Esophagus mucosa (tissue), 1 donor: ENCODE measurements at regions not wholly inside any gene's neighbourhood (a gene's known extent, or its start where the extent isn't known, plus 50 kb on each side); places are given as distances from the start of the nearest gene placed in this dataset.
A peak's percentile ranks its signal among the peaks of the same experiment; 100 is the strongest.
"Not testable (repeated sequence)": the region's sequence is repeated elsewhere in the genome, so short reads cannot be mapped to it uniquely, and the experiment has no call there.

Source experiments
- ATAC-seq: fragments of 200-7000 bp; cut with Tn5 transposase; one replicate; pipeline ENCODE4 v1.9.1; 2020
- donor health status: DM: yes; HTN: yes; CAD: no.

DNA sequence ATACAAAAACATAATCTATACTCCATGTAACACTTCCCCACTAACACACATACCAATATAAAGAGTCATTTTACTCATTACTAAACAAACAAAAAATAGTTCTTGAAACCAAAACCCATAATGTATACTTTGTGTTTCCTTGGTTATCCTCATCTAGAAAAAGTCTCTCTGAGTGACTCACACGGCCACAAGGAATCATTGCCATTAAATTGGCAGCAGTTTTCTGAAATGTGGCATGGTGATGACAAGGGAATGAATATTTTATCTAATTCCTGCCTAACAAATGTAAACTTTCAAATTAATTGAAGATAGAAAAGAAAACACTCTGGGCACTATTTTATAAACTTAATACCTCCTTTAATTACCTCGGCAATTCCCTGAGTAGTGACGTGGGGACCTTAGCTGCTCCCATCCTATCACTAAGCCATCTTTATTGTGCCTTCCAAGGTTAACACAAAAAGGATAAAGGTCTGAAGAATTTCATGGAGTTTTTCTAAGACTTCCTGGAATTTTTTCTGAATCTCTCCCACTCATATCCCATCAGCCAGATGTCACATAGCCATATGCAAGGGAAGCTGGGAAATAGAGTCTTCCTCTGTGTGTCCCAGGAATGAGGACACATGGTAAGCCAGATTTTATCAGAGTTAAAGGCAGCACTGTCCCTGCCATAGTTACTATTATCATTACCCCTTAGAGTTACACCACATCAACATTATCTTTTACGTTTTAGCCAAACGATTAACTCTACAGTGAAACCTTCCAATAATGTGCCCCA, 857.2 kb upstream of the TENM4 start:
- peak; percentile 32 for ATAC-seq

DNA sequence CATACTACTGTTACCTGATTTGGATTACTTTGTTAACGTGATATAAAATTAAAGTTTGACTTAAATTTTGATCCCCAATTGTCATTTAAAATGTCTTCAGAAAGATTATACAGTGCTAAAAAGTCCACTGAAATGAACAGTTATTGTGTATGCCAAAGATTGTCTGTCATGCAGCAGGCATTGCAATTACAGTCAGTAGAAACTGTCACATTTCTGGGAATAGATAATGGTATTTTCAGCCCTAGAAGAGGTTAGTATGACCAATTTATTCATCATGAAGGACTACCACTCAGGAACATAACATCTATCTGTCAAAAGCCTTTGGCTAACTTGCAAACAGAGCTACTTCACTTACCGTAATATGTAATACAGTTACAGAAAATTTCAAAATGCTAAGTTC, 852.5 kb upstream of the TENM4 start:
- ATAC-seq, result no peak

- ATAC-seq, result no peak
Measured at GRCh38 chr11:80284946-80285785, 844.3 kb upstream of the TENM4 start.

DNA sequence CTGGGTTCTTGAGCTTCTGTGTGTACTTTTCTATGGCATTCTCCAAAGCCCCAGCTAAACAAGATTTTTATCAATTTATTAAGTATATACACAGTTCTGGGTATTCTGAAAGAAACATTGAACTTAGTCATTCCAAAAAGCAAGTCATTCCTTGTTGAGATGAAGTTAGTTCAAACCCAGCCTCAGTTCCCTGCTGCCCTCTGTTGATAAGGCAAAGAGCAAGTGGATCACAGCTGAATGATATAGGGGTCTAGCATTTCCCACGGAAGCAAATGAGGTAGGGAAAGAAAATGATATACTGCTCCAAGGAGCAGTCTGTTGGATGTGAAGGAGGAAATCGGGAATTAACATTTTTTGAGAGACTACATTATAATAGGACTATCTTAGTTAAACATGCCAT, 841.8 kb upstream of the TENM4 start:
- ATAC-seq, result no peak

- peak; percentile 94 for ATAC-seq
Measured at GRCh38 chr11:80281194-80281593, 840.4 kb upstream of the TENM4 start.

GRCh38 chr11:80280737-80281136, 839.9 kb upstream of the TENM4 start:
- peak; percentile 11 for ATAC-seq

DNA sequence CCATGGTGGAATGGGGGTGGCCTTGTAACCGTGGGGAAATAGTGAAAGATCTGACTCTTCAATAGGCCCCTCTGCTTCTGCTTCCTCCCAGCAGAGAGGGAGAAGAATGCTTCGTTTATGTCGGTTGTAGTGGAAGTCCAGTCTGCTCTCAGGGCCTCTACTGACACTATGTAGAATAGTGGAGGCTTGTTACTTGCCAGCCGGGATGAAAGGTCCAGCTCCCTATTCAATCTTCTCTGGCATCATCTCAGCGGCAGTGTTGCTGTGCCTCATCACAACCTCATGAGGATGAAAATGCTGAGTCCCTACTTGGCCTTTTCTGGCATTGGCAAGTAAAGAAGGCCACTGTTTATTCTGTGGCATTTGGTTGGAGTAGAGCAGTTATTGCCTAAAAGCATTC, 820.9 kb upstream of the TENM4 start:
- ATAC-seq, result no peak

DNA sequence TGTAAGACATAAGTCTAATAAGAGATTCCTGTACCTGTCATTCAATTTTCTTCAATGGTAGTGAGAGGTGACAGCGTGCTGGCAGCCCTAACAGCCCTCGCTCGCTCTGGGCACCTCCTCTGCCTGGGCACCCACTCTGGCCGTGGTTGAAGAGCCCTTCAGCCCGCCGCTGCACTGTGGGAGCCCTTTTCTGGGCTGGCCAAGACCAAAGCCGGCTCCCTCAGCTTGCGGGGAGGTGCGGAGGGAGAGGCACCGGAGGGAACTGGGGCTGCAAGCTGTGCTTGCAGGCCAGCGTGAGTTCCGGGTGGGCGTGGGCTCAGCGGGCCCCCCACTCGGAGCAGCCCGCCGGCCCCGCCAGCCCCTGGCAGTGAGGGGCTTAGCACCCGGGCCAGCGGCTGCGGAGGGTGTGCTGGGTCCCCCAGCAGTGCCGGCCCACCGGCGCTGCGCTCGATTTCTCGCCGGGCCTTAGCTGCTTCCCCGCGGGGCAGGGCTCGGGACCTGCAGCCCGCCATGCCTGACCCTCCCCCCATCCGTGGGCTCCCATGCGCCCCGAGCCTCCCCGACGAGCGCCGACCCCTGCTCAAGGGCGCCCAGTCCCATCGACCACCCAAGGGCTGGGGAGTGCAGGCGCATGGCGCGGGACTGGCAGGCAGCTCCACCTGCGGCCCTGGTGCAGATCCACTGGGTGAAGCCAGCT, 816.6 kb upstream of the TENM4 start:
- ATAC-seq, result not testable (repeated sequence)

DNA sequence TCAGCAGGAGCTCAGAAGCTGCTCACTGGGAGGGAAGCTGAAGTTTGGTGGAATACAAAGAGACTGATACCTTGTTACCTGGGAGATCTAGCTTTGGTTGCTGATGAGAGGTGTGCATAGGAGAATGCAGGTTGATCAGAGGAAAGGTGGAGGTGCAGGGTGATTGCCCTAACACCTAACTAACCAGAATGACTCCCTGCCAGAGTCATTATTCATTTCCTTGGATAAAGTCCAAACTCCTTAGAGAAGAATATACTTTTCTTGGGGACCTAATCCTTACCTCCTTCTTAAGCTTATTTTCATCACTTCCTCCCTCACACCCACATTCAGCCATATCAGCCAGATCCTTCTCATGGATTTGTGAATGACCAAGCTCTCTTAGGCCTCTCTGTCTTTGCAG, 814.2 kb upstream of the TENM4 start:
- peak; percentile 86 for ATAC-seq

GRCh38 chr11:80241766-80242165, 800.9 kb upstream of the TENM4 start:
- ATAC-seq, result no peak

DNA sequence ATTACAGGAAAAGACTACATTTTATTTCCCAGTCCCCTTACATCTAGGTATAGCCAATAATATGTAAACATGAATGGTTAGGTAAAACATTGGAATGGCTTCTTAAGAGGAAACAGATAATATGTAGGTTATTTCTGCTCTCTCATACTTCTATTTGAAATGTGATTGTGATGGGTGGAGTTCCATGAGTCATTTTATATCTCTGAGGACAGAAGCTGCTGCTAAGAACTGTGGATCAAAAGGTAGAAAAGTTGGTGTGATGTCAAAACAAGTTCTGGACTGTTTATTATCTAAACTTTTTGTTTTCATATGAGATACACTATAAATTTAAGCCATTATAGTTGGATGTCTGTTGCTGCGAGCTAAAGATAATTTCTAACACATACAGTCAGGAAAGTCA, 799.4 kb upstream of the TENM4 start:
- no peak for ATAC-seq

GRCh38 chr11:80239217-80239616, 798.4 kb upstream of the TENM4 start:
- ATAC-seq, result no peak

DNA sequence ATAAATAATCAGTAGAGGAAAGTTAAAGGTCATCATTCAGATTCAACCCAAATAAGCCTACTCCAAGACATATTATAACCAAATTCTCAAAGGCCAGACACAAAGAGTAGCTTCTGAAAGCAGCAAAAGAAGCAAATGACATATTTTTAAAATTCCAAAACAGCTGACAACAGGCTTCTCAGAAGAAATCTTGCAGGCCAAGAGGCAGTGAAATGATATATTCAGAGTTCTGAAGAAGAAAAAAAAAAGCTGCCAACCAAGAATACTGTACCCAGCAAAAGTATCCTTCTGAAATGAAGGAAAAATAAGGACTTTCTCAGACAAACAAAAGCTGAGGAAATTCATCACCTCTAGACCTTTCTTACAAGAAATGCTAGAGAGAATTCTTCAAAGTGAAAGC, 787.1 kb upstream of the TENM4 start:
- no peak for ATAC-seq

DNA sequence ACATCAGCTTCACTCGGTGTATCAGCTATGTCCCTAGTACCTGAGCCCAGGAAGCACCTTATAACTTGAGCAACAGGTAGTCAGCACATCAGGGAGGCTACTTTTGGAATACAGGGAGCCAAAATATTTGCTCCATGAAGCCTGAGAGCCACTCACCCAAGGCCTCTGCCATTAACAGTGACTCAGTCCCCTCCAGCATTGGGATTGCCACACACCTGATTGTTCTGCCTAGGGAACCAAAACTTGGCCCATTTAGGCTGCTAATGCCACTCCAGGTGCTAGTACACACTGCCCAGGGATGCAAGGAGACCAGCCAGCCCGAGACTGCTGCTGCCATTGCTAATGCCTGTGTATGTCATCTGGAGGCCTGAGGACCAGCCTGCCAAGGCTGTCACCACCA, 773.6 kb upstream of the TENM4 start:
- ATAC-seq, result peak; percentile 51

DNA sequence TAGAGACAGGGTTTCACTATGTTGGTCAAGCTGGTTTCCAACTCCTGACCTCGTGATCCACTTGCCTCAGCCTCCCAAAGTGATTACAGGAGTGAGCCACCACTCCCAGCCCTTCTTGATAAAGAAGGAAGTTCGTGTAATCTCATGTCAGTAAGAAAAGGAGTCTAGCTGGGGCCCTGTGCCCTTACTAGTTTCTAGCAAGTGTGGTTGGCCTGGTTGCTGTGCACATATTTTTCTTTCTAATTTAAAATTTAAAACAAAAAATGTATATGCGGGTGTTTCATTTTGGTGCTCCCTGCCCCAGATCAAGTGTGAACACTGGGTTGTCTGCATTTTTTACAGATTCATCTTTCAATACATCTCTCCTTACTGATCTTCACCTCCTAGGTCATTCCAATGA, 770.8 kb upstream of the TENM4 start:
- ATAC-seq, result no peak

GRCh38 chr11:80204021-80204420, 763.2 kb upstream of the TENM4 start:
- ATAC-seq, result no peak

DNA sequence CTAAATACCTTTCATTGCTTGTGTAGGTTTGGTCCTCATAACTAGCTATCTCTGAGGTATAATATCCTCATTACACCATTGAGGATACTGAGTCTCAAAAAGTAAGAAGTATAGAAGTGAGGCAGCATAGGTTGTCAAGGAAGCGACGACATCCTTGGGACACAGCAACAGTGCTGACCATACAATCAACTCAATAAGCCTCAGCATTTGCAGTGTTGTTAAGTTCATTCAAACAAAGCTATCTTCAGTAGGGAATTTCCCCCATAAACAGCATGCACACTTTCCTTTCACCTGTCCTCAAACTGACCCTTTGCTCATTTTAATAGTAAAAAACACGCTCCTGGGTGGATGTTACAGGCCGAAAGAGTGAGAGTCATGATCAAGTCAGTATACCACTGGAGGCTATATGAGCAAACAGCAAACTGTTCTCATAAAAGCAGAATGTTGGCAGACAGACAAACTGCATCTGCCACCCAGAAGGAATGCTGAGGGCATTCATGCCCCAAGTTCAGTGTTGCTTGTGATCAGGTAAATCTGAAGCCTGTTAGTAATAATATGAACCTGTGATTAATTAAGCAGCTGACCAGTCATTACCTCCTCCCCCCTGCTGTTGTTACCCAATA, 756.2 kb upstream of the TENM4 start:
- ATAC-seq, result no peak

- ATAC-seq, result no peak
Measured at GRCh38 chr11:80196041-80196440, 755.2 kb upstream of the TENM4 start.

DNA sequence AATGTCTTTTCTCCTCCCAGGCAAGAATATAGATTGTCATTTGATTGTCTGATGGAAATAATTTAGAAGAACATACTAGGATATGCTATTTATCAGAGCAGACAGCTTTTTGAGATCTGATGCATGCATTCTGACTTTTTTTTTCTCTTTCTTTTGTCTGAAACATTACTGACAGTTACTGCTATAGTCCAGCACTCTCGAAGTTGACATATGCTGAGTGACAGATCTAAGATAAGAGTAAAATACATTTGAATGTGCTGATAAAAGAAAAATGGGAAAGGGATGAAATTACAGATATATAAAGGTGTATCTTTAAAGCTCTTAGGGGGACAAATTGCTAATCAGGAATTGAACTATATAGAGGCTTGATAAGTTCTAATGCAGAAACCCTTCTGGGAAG, 753.8 kb upstream of the TENM4 start:
- no peak for ATAC-seq

DNA sequence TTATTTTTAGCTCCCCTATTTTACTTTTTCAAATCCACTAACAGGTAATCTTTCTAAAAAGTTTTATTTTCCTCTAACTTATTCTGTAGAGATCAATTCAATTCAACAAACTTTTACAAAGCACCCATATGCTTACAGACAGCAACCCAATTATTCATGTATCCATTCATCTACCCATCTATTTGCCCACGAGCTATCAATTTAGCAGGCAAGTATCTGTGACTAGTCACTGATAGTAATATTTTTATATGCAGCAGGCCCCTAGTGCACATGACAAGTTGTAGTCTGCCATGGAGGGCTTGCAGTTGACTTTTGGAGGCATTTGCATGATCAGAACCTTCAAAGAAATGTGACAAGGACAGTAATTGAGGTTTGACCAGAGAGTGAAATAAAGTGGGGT, 753.2 kb upstream of the TENM4 start:
- ATAC-seq, result no peak

DNA sequence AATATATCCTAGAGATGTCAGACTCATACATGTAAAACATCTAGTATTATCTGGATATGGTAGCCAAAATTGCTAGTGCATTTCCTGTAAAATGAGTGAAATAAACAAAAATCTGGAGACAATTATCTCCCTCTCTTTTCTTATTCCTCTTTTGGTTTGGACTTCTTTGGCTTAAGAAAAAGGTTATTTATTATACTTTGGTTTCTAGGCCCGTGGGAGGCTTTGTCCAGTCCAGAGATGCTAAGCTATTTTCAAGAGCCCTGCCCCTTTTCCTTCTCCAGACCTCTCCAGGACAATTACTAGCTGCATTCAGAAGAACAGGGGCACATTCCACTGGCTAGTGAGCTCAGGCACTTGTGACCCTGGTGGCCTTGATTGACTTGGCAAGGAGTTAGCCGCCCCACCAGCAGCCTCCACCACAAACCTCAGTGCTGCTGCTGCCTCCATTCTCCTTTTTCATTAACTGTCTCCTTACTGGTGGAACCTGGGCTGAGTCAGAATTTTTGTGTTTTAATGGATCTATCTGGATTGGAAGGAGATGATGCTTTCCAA, 747.3 kb upstream of the TENM4 start:
- ATAC-seq, result no peak

GRCh38 chr11:80186692-80187091, 745.9 kb upstream of the TENM4 start:
- peak; percentile 65 for ATAC-seq

- no peak for ATAC-seq
Measured at GRCh38 chr11:80182901-80183300, 742.1 kb upstream of the TENM4 start.
